GM18868 (cell line): ENCODE measurements at regions not wholly inside any gene's neighbourhood (a gene's known extent, or its start where the extent isn't known, plus 50 kb on each side); places are given as distances from the start of the nearest gene placed in this dataset.
"Not testable (repeated sequence)": the region's sequence is repeated elsewhere in the genome, so short reads cannot be mapped to it uniquely, and the experiment has no call there.

Experiments used
- ATAC-seq: cut with Tn5 transposase; IDR thresholded peaks from one replicate; pipeline ENCODE4 v1.9.1; 2021; ENCODE audit warnings: mild to moderate bottlenecking, moderate library complexity; ENCODE audit not compliant: unreplicated experiment

GRCh38 chr19:14328406-14328805 is 52.8 kb upstream of the ADGRE5 start:
- no peak for ATAC-seq

GRCh38 chr19:14327061-14327460 is 54.2 kb upstream of the ADGRE5 start:
- not testable (repeated sequence) for ATAC-seq

GRCh38 chr19:14325863-14326262 is 55.4 kb upstream of the ADGRE5 start:
- ATAC-seq, result no peak

GRCh38 chr19:14325134-14325533 is 56.1 kb upstream of the ADGRE5 start:
- no peak for ATAC-seq

GRCh38 chr19:14322889-14323463 is 58.3 kb upstream of the ADGRE5 start:
- ATAC-seq, result no peak

GRCh38 chr19:14320253-14320652 is 61.0 kb upstream of the ADGRE5 start:
- ATAC-seq, result no peak

GRCh38 chr19:14319720-14320119 is 61.5 kb upstream of the ADGRE5 start:
- not testable (repeated sequence) for ATAC-seq

GRCh38 chr19:14318873-14319272 is 62.4 kb upstream of the ADGRE5 start:
- ATAC-seq, result no peak

GRCh38 chr19:14317157-14317556 is 64.1 kb upstream of the ADGRE5 start:
- no peak for ATAC-seq

GRCh38 chr19:14315433-14315832 is 65.8 kb upstream of the ADGRE5 start:
- no peak for ATAC-seq

- no peak for ATAC-seq
Observed at GRCh38 chr19:14310055-14310454, 71.2 kb upstream of the ADGRE5 start.

- no peak for ATAC-seq
Observed at GRCh38 chr19:14305706-14306105, 75.5 kb upstream of the ADGRE5 start.

- ATAC-seq, result no peak
Observed at GRCh38 chr19:14301150-14301549, 80.1 kb upstream of the ADGRE5 start.

- no peak for ATAC-seq
Observed at GRCh38 chr19:14300303-14300702, 80.9 kb upstream of the ADGRE5 start.

GRCh38 chr19:14299224-14299827 is 81.9 kb upstream of the ADGRE5 start:
- ATAC-seq, result not testable (repeated sequence)

- not testable (repeated sequence) for ATAC-seq
Observed at GRCh38 chr19:14297883-14298576, 83.2 kb upstream of the ADGRE5 start.

- not testable (repeated sequence) for ATAC-seq
Observed at GRCh38 chr19:14294974-14295373, 86.3 kb upstream of the ADGRE5 start.

GRCh38 chr19:14293816-14294170 is 87.5 kb upstream of the ADGRE5 start:
- not testable (repeated sequence) for ATAC-seq

- ATAC-seq, result not testable (repeated sequence)
Observed at GRCh38 chr19:14293101-14293815, 87.3 kb upstream of the ADGRL1 start.

GRCh38 chr19:14289810-14290209 is 83.8 kb upstream of the ADGRL1 start:
- not testable (repeated sequence) for ATAC-seq

GRCh38 chr19:14287837-14288236 is 81.9 kb upstream of the ADGRL1 start:
- not testable (repeated sequence) for ATAC-seq

GRCh38 chr19:14286594-14286993 is 80.6 kb upstream of the ADGRL1 start:
- not testable (repeated sequence) for ATAC-seq
